Tibial nerve (tissue), 4 donors: ENCODE measurements at regions not wholly inside any gene's neighbourhood (a gene's known extent, or its start where the extent isn't known, plus 50 kb on each side); places are given as distances from the start of the nearest gene placed in this dataset.

Source experiments
- DNase-seq, 2 donors: peaks; one replicate each; pipeline ENCODE4 v3.0.0-alpha.2; 2019; ENCODE audit warnings: low spot score in 2 of 2
- H3K27ac ChIP-seq, 4 donors: fragments of 200-600 bp; sonication (generic) in 3 of 4; one replicate each; pipeline ENCODE4 v1.5.1; 2017 to 2019; ENCODE audit warnings: mild to moderate bottlenecking in 1 of 4
- H3K27me3 ChIP-seq, 2 donors: fragments of 200-600 bp; sonication (generic) in 1 of 2; one replicate each; pipeline versions ENCODE4 v1.5.1 to v1.6.0; 2017 to 2019
- H3K36me3 ChIP-seq, 3 donors: fragments of 200-600 bp; sonication (generic); one replicate each; pipeline ENCODE4 v1.5.1; 2018 to 2019
- H3K4me1 ChIP-seq, 4 donors: fragments of 200-600 bp; sonication (generic) in 3 of 4; one replicate each; pipeline ENCODE4 v1.5.1; 2017 to 2019
- H3K4me3 ChIP-seq, 4 donors: fragments of 200-600 bp; sonication (generic) in 3 of 4; one replicate each; pipeline ENCODE4 v1.5.1; 2017 to 2019; ENCODE audit warnings: mild to moderate bottlenecking in 1 of 4, moderate library complexity in 1 of 4
- H3K9me3 ChIP-seq, 4 donors: fragments of 200-600 bp; sonication (generic) in 3 of 4; one replicate each; pipeline ENCODE4 v1.5.1; 2017 to 2019
- EP300 ChIP-seq, 2 donors: sonication (generic); formaldehyde crosslinking; IDR thresholded peaks; one replicate each; pipeline ENCODE4 v1.6.1; 2017; ENCODE audit warnings: antibody characterized with exemption in 2 of 2, mild to moderate bottlenecking in 1 of 2
- POLR2A ChIP-seq, 2 donors: fragments of 450-650 bp; IDR thresholded peaks; one replicate each; pipeline ENCODE4 v1.6.1; 2017; ENCODE audit warnings: antibody characterized with exemption in 2 of 2, mild to moderate bottlenecking in 2 of 2, moderate library complexity in 2 of 2
- WGBS, 2 donors: methylation state at CpG; one replicate each; pipeline ENCODE4 v1.1.5; 2018; 5-methylcytosine and 5-hydroxymethylcytosine counted together
- TF ChIP-seq, protein P1 (sequence below), 5 experiments: fragments of 200-600 bp in 3 of 5; fragments of 450-650 bp in 2 of 5; sonication (generic) in 3 of 5; IDR thresholded peaks; one replicate each; pipeline ENCODE4 v1.5.1; 2016 to 2019; ENCODE audit warnings: antibody characterized with exemption in 5 of 5, mild to moderate bottlenecking in 3 of 5, moderate library complexity in 2 of 5

DNA sequence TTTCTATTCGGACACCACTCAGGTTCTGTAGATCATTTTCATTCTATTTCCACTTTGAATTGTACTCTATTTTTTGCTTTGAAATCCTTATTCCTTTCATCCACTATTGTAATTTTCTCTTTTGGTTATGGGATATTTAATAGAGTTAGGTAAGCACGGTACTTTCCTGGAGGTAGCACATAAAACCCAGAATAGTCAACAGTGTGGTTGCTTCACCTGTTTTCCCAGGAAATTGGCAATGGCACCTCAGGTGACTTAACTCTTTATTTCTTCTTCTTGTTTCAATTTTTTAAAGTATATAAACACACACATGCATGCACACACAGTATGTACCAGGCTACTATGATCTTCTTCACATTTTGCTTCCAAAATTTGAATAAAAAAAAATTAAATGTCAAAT lies 682.0 kb upstream of the TMEFF2 start:
- Histone ChIP-seq H3K4me1 (no peaks in the 10 kb centered on the region), H3K27ac (no peak overlapping the region), H3K9me3 (no peaks in the 10 kb centered on the region), H3K4me3 (no peak overlapping the region), H3K36me3 (no peaks in the 10 kb centered on the region), H3K27me3 (no peaks in the 10 kb centered on the region)
- no peak for TF ChIP-seq POLR2A (IDR thresholded peaks at IDR 0.05)
- TF ChIP-seq, protein P1, sequence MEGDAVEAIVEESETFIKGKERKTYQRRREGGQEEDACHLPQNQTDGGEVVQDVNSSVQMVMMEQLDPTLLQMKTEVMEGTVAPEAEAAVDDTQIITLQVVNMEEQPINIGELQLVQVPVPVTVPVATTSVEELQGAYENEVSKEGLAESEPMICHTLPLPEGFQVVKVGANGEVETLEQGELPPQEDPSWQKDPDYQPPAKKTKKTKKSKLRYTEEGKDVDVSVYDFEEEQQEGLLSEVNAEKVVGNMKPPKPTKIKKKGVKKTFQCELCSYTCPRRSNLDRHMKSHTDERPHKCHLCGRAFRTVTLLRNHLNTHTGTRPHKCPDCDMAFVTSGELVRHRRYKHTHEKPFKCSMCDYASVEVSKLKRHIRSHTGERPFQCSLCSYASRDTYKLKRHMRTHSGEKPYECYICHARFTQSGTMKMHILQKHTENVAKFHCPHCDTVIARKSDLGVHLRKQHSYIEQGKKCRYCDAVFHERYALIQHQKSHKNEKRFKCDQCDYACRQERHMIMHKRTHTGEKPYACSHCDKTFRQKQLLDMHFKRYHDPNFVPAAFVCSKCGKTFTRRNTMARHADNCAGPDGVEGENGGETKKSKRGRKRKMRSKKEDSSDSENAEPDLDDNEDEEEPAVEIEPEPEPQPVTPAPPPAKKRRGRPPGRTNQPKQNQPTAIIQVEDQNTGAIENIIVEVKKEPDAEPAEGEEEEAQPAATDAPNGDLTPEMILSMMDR (IDR thresholded peaks at IDR 0.05), result no peak
- TF ChIP-seq EP300 (IDR thresholded peaks at IDR 0.05), result no peak
- DNase-seq, result no peak
- WGBS, 2 donors, result 94% methylated on average over 2 of the region's 2 CpGs

- no peak overlapping the region for H3K27ac ChIP-seq
- no peaks in the 10 kb centered on the region for H3K9me3 ChIP-seq
- no peaks in the 10 kb centered on the region for H3K36me3 ChIP-seq
- TF ChIP-seq, protein P1 (IDR thresholded peaks at IDR 0.05), result no peak
- TF ChIP-seq EP300 (IDR thresholded peaks at IDR 0.05), result no peak
- no peak for TF ChIP-seq POLR2A (IDR thresholded peaks at IDR 0.05)
- H3K4me1 ChIP-seq, result no peaks in the 10 kb centered on the region
- H3K4me3 ChIP-seq, result no peak overlapping the region
- no peak for DNase-seq
- 97 to 100% methylated on average over 1 of the region's 1 CpG for WGBS, 2 donors
- H3K27me3 ChIP-seq, result peaks cover 0 to 2% of the 10 kb centered on the region in 2 donors
Measured at GRCh38 chr2:192854706-192855105, 660.0 kb upstream of the TMEFF2 start.

DNA sequence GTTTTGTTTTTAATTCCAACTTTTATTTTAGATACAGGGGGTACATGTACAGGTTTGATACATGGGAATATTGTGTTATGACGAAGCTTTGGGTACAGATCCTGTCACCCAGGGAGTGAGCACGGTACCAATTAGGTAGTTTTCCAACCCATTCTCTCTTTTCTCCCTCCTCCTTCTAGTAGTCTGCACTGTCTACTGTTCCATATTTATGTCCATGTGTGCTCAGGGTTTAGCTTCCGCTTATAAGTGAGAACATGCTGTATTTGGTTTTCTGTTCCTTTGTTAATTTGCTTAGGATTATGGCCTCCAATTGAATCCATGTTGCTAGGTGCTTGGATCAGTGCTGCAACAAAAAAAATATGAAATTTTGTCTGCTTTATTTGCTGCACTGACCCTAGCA lies 659.3 kb upstream of the TMEFF2 start:
- TF ChIP-seq EP300 (IDR thresholded peaks at IDR 0.05) (no peak), POLR2A (IDR thresholded peaks at IDR 0.05) (no peak)
- TF ChIP-seq, protein P1 (IDR thresholded peaks at IDR 0.05), result no peak
- no peak for DNase-seq
- Histone ChIP-seq H3K27ac (no peak overlapping the region), H3K4me3 (no peak overlapping the region), H3K4me1 (no peaks in the 10 kb centered on the region), H3K9me3 (no peaks in the 10 kb centered on the region), H3K27me3 (peaks cover 0 to 2% of the 10 kb centered on the region in 2 donors), H3K36me3 (no peaks in the 10 kb centered on the region)
- WGBS, 2 donors, result 86 to 90% methylated on average over 3 of the region's 3 CpGs

DNA sequence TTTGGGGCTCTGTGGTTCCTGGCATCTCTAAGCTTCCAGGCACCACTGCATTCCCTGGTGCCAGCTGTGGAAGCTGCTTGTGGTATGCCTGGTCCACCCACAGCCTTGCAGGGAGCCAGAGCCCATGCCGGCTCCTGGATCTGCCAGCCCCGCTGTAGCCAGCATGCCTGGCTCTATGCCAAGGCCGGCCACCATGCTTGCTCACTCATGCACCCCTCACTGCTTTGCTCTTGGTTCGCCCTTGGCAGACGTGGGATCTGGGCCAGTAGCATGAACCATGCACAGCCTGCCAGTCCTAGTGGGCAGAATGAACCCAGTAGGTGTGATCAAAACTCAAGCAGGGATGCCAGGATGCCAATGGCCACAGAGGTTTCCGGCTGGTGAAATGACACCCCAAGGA lies 634.2 kb upstream of the TMEFF2 start:
- H3K27me3 ChIP-seq, result no peaks in the 10 kb centered on the region
- H3K27ac ChIP-seq, result no peak overlapping the region
- TF ChIP-seq EP300 (IDR thresholded peaks at IDR 0.05) (no peak), POLR2A (IDR thresholded peaks at IDR 0.05) (no peak)
- TF ChIP-seq, protein P1 (IDR thresholded peaks at IDR 0.05), result no peak
- H3K9me3 ChIP-seq, result peaks cover 0 to 9% (median 0%) of the 10 kb centered on the region in 4 donors
- 93 to 95% methylated on average over 4 to 6 of the region's 6 CpGs for WGBS, 2 donors
- no peak for DNase-seq
- no peaks in the 10 kb centered on the region for H3K4me1 ChIP-seq
- H3K36me3 ChIP-seq, result no peaks in the 10 kb centered on the region
- H3K4me3 ChIP-seq, result no peak overlapping the region

DNA sequence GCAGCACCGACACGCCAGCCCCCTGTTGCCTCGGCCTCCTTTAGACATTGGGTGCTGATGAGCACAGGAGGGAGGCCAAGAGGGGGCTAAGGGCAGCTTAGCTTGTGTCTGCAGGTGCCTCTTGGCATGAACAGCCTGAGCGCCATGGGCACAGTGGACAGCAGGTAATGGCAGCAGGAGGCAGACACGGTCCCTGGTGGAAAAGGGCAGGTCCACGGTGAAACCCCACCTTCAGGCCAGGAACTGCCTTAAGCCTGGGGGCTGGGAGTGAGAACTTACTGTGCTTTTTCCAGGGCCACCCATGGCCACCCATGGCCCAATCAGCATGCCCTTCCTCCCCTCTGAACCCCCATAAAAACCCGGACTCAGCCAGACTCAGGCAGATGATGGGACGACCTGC lies 633.4 kb upstream of the TMEFF2 start:
- Histone ChIP-seq H3K4me1 (no peaks in the 10 kb centered on the region), H3K4me3 (no peak overlapping the region), H3K36me3 (no peaks in the 10 kb centered on the region), H3K9me3 (peaks cover 0 to 9% (median 0%) of the 10 kb centered on the region in 4 donors), H3K27me3 (no peaks in the 10 kb centered on the region), H3K27ac (no peak overlapping the region)
- 89 to 96% methylated on average over 5 to 8 of the region's 8 CpGs for WGBS, 2 donors
- DNase-seq, result no peak
- TF ChIP-seq POLR2A (IDR thresholded peaks at IDR 0.05) (no peak), EP300 (IDR thresholded peaks at IDR 0.05) (no peak)
- TF ChIP-seq, protein P1 (IDR thresholded peaks at IDR 0.05), result no peak
